ENCODE measurements at regions not wholly inside any gene's neighbourhood (a gene's known extent, or its start where the extent isn't known, plus 50 kb on each side); places are given as distances from the start of the nearest gene placed in this dataset.

GRCh38 chr1:5564578-5565257, 427.5 kb downstream of the NPHP4 start:
- no peak overlapping the region for H2BK5ac ChIP-seq (ENCODE audit: low read length)
- no CpG with 5 or more reads among the region's 10 CpGs for WGBS, 2 donors (ENCODE audit: extremely low coverage in 2 of 2, insufficient read length in 2 of 2, insufficient replicate concordance in 1 of 2)
- H3K27me3 ChIP-seq (ENCODE audit: control insufficient read depth in 3 of 3, insufficient read depth in 3 of 3, low read depth in 1 of 3, low read length in 3 of 3): peaks cover 0 to 2% (median 0%) of the 10 kb centered on the region in 3 experiments

GRCh38 chr1:5563861-5564577, 428.2 kb downstream of the NPHP4 start:
- Histone ChIP-seq H3K4me3 (ENCODE audit: low read length in 2 of 2) (peak overlapping the region in 1 of 2 donors; percentile 65), H2BK5ac (ENCODE audit: low read length) (no peak overlapping the region), H3K27me3 (ENCODE audit: control insufficient read depth in 3 of 3, insufficient read depth in 3 of 3, low read depth in 1 of 3, low read length in 3 of 3) (peaks cover 0 to 2% (median 0%) of the 10 kb centered on the region in 3 experiments), H3K23ac (ENCODE audit: low read depth, low read length, poor library complexity) (no peak overlapping the region), H2BK12ac (ENCODE audit: low read length) (no peak overlapping the region), H4K8ac (ENCODE audit: low read depth, low read length) (no peak overlapping the region), H3K36me3 (replicated peaks in 1 of 2; ENCODE audit: control insufficient read depth in 2 of 2, insufficient read depth in 2 of 2, low read length in 2 of 2) (no peaks in the 10 kb centered on the region), H3K27ac (replicated peaks; ENCODE audit: low read length) (no peak overlapping the region), H2BK120ac (ENCODE audit: low read depth, low read length) (no peak overlapping the region), H2BK15ac (ENCODE audit: low read length) (no peak overlapping the region), H3K4me1 (ENCODE audit: control insufficient read depth in 2 of 2, insufficient read depth in 1 of 2, low read depth in 1 of 2, low read length in 2 of 2) (no peaks in the 10 kb centered on the region), H3K9ac (ENCODE audit: low read depth, low read length, poor library complexity) (no peak overlapping the region), H3K4me2 (ENCODE audit: insufficient read depth, low read length, poor library complexity, severe bottlenecking) (no peak overlapping the region), H3K14ac (ENCODE audit: low read length) (no peak overlapping the region), H3K9me3 (replicated peaks in 1 of 2; ENCODE audit: control insufficient read depth in 2 of 2, insufficient read depth in 1 of 2, low read depth in 1 of 2, low read length in 2 of 2) (no peaks in the 10 kb centered on the region), H3K79me1 (ENCODE audit: low read depth, low read length) (no peaks in the 10 kb centered on the region), H3K4ac (ENCODE audit: low read length) (no peak overlapping the region), H4K91ac (ENCODE audit: low read depth, low read length, poor library complexity) (no peak overlapping the region), H3K18ac (ENCODE audit: low read length) (no peak overlapping the region), H2AK5ac (ENCODE audit: low read depth, low read length) (no peak overlapping the region), H2AFZ (ENCODE audit: low read length) (no peak overlapping the region)
- WGBS, 2 donors (ENCODE audit: extremely low coverage in 2 of 2, insufficient read length in 2 of 2, insufficient replicate concordance in 1 of 2): no CpG with 5 or more reads among the region's 14 CpGs
- DNase-seq (ENCODE audit: low spot score): no peak

More at GRCh38 chr1:5564578-5565257, 427.5 kb downstream of the NPHP4 start:
- Histone ChIP-seq H3K14ac (ENCODE audit: low read length) (no peak overlapping the region), H3K23ac (ENCODE audit: low read depth, low read length, poor library complexity) (no peak overlapping the region), H3K4ac (ENCODE audit: low read length) (no peak overlapping the region), H3K9me3 (replicated peaks in 1 of 2; ENCODE audit: control insufficient read depth in 2 of 2, insufficient read depth in 1 of 2, low read depth in 1 of 2, low read length in 2 of 2) (no peaks in the 10 kb centered on the region), H3K9ac (ENCODE audit: low read depth, low read length, poor library complexity) (no peak overlapping the region), H2BK120ac (ENCODE audit: low read depth, low read length) (no peak overlapping the region), H3K79me1 (ENCODE audit: low read depth, low read length) (no peaks in the 10 kb centered on the region), H3K27ac (replicated peaks; ENCODE audit: low read length) (no peak overlapping the region), H2BK12ac (ENCODE audit: low read length) (no peak overlapping the region), H3K4me2 (ENCODE audit: insufficient read depth, low read length, poor library complexity, severe bottlenecking) (no peak overlapping the region), H2AFZ (ENCODE audit: low read length) (no peak overlapping the region), H3K36me3 (replicated peaks in 1 of 2; ENCODE audit: control insufficient read depth in 2 of 2, insufficient read depth in 2 of 2, low read length in 2 of 2) (no peaks in the 10 kb centered on the region), H4K91ac (ENCODE audit: low read depth, low read length, poor library complexity) (no peak overlapping the region), H2BK15ac (ENCODE audit: low read length) (no peak overlapping the region), H3K18ac (ENCODE audit: low read length) (peak overlapping the region; percentile 62), H3K4me3 (ENCODE audit: low read length in 2 of 2) (no peak overlapping the region), H3K4me1 (ENCODE audit: control insufficient read depth in 2 of 2, insufficient read depth in 1 of 2, low read depth in 1 of 2, low read length in 2 of 2) (no peaks in the 10 kb centered on the region), H2AK5ac (ENCODE audit: low read depth, low read length) (peak overlapping the region; percentile 10), H4K8ac (ENCODE audit: low read depth, low read length) (no peak overlapping the region)
- no peak for DNase-seq (ENCODE audit: low spot score)

- Histone ChIP-seq H3K4me2 (ENCODE audit: insufficient read depth, low read length, poor library complexity, severe bottlenecking) (no peak overlapping the region), H2BK12ac (ENCODE audit: low read length) (no peak overlapping the region), H3K14ac (ENCODE audit: low read length) (no peak overlapping the region), H3K27me3 (ENCODE audit: control insufficient read depth in 3 of 3, insufficient read depth in 3 of 3, low read depth in 1 of 3, low read length in 3 of 3) (peaks cover 0 to 2% (median 0%) of the 10 kb centered on the region in 3 experiments), H3K18ac (ENCODE audit: low read length) (no peak overlapping the region), H3K4ac (ENCODE audit: low read length) (no peak overlapping the region), H2BK15ac (ENCODE audit: low read length) (no peak overlapping the region), H3K9me3 (replicated peaks in 1 of 2; ENCODE audit: control insufficient read depth in 2 of 2, insufficient read depth in 1 of 2, low read depth in 1 of 2, low read length in 2 of 2) (no peaks in the 10 kb centered on the region), H3K4me3 (ENCODE audit: low read length in 2 of 2) (no peak overlapping the region), H3K36me3 (replicated peaks in 1 of 2; ENCODE audit: control insufficient read depth in 2 of 2, insufficient read depth in 2 of 2, low read length in 2 of 2) (no peaks in the 10 kb centered on the region), H3K9ac (ENCODE audit: low read depth, low read length, poor library complexity) (no peak overlapping the region), H3K4me1 (ENCODE audit: control insufficient read depth in 2 of 2, insufficient read depth in 1 of 2, low read depth in 1 of 2, low read length in 2 of 2) (no peaks in the 10 kb centered on the region), H2BK5ac (ENCODE audit: low read length) (no peak overlapping the region), H2BK120ac (ENCODE audit: low read depth, low read length) (no peak overlapping the region), H3K27ac (replicated peaks; ENCODE audit: low read length) (no peak overlapping the region), H2AFZ (ENCODE audit: low read length) (no peak overlapping the region), H3K23ac (ENCODE audit: low read depth, low read length, poor library complexity) (no peak overlapping the region), H3K79me1 (ENCODE audit: low read depth, low read length) (no peaks in the 10 kb centered on the region), H2AK5ac (ENCODE audit: low read depth, low read length) (no peak overlapping the region), H4K8ac (ENCODE audit: low read depth, low read length) (no peak overlapping the region), H4K91ac (ENCODE audit: low read depth, low read length, poor library complexity) (no peak overlapping the region)
- WGBS, 2 donors (ENCODE audit: extremely low coverage in 2 of 2, insufficient read length in 2 of 2, insufficient replicate concordance in 1 of 2): no CpG with 5 or more reads among the region's 4 CpGs
- DNase-seq (ENCODE audit: low spot score): no peak
These were observed 429.5 kb downstream of the NPHP4 start for GRCh38 chr1:5562769-5563168.

DNA sequence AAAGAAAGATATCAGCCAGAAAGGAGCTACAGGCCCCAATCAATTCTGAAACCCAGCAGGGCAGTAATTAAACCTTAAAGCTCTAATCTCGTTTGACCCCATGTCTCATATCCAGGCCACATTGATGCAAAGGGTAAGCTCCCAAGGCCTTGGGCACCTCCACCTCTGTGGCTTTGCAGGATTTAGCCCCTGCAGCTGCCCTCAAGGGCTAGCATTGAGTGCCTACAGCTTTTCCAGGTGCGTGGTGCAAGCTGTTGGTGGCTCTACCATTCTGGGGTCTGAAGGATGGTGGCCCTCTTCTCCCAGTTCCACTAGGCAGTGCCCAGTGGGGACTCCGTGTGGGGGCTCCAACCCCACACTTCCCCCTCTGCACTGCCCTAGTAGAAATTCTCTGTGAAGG, 429.9 kb downstream of the NPHP4 start:
- Histone ChIP-seq H4K91ac (ENCODE audit: low read depth, low read length, poor library complexity) (no peak overlapping the region), H2BK12ac (ENCODE audit: low read length) (no peak overlapping the region), H3K4me2 (ENCODE audit: insufficient read depth, low read length, poor library complexity, severe bottlenecking) (no peak overlapping the region), H2BK15ac (ENCODE audit: low read length) (no peak overlapping the region), H3K4me1 (ENCODE audit: control insufficient read depth in 2 of 2, insufficient read depth in 1 of 2, low read depth in 1 of 2, low read length in 2 of 2) (no peaks in the 10 kb centered on the region), H3K79me1 (ENCODE audit: low read depth, low read length) (no peaks in the 10 kb centered on the region), H2AFZ (ENCODE audit: low read length) (no peak overlapping the region), H3K14ac (ENCODE audit: low read length) (no peak overlapping the region), H3K9me3 (replicated peaks in 1 of 2; ENCODE audit: control insufficient read depth in 2 of 2, insufficient read depth in 1 of 2, low read depth in 1 of 2, low read length in 2 of 2) (no peaks in the 10 kb centered on the region), H3K9ac (ENCODE audit: low read depth, low read length, poor library complexity) (no peak overlapping the region), H3K23ac (ENCODE audit: low read depth, low read length, poor library complexity) (no peak overlapping the region), H3K27me3 (ENCODE audit: control insufficient read depth in 3 of 3, insufficient read depth in 3 of 3, low read depth in 1 of 3, low read length in 3 of 3) (peaks cover 0 to 2% (median 0%) of the 10 kb centered on the region in 3 experiments), H3K36me3 (replicated peaks in 1 of 2; ENCODE audit: control insufficient read depth in 2 of 2, insufficient read depth in 2 of 2, low read length in 2 of 2) (no peaks in the 10 kb centered on the region), H3K4me3 (ENCODE audit: low read length in 2 of 2) (peak overlapping the region in 1 of 2 donors; percentile 64), H3K4ac (ENCODE audit: low read length) (no peak overlapping the region), H3K18ac (ENCODE audit: low read length) (no peak overlapping the region), H2BK5ac (ENCODE audit: low read length) (no peak overlapping the region), H3K27ac (replicated peaks; ENCODE audit: low read length) (no peak overlapping the region), H4K8ac (ENCODE audit: low read depth, low read length) (no peak overlapping the region), H2BK120ac (ENCODE audit: low read depth, low read length) (no peak overlapping the region), H2AK5ac (ENCODE audit: low read depth, low read length) (no peak overlapping the region)
- WGBS, 2 donors (ENCODE audit: extremely low coverage in 2 of 2, insufficient read length in 2 of 2, insufficient replicate concordance in 1 of 2): no CpG with 5 or more reads among the region's 3 CpGs
- DNase-seq (ENCODE audit: low spot score): no peak
